C4-2B (cell line): ENCODE measurements at regions not wholly inside any gene's neighbourhood (a gene's known extent, or its start where the extent isn't known, plus 50 kb on each side); places are given as distances from the start of the nearest gene placed in this dataset.
"Not testable (repeated sequence)": the region's sequence is repeated elsewhere in the genome, so short reads cannot be mapped to it uniquely, and the experiment has no call there.

Experiments used
- CTCF ChIP-seq: fragments of 450-650 bp; conservative IDR thresholded peaks from 2 replicates; pipeline ENCODE4 v1.5.1; 2017; ENCODE audit warnings: mild to moderate bottlenecking
- ZFX ChIP-seq: fragments of 450-650 bp; IDR thresholded peaks from 2 replicates; pipeline ENCODE4 v1.6.1; 2017

GRCh38 chr10:47619300-47620012 lies 96.0 kb upstream of the AGAP9 start:
- TF ChIP-seq CTCF: peak; percentile 11; the same call in 1 of the 2 replicates
- not testable (repeated sequence) for TF ChIP-seq ZFX
